Liver (tissue), 8 donors: ENCODE measurements at regions not wholly inside any gene's neighbourhood (a gene's known extent, or its start where the extent isn't known, plus 50 kb on each side); places are given as distances from the start of the nearest gene placed in this dataset.

Experiments used
- DNase-seq: peaks from one replicate; pipeline ENCODE4 v3.0.0-alpha.2; 2017; ENCODE audit warnings: low spot score
- H3K27ac ChIP-seq, 2 donors: one replicate each; pipeline ENCODE4 v1.7.0; 2013; ENCODE audit warnings: inconsistent platforms in 2 of 2, low read length in 2 of 2, control low read depth in 1 of 2, low read depth in 1 of 2, mild to moderate bottlenecking in 1 of 2
- H3K27me3 ChIP-seq, 4 donors: one replicate each; pipeline versions ENCODE4 v1.6.1 to v1.7.0; 2013; ENCODE audit warnings: low read length in 3 of 4, inconsistent platforms in 1 of 4, mild to moderate bottlenecking in 1 of 4, moderate library complexity in 1 of 4; ENCODE audit not compliant: control insufficient read depth in 4 of 4, insufficient read depth in 4 of 4
- H3K36me3 ChIP-seq, 4 donors: one replicate each; pipeline versions ENCODE4 v1.6.1 to v1.7.0; 2013; ENCODE audit warnings: low read length in 3 of 4, mild to moderate bottlenecking in 3 of 4, low read depth in 1 of 4, moderate library complexity in 1 of 4; ENCODE audit not compliant: control insufficient read depth in 4 of 4, insufficient read depth in 3 of 4
- H3K4me1 ChIP-seq, 4 donors: one replicate each; pipeline versions ENCODE4 v1.6.1 to v1.7.0; 2013; ENCODE audit warnings: low read length in 3 of 4, mild to moderate bottlenecking in 3 of 4, moderate library complexity in 1 of 4; ENCODE audit not compliant: control insufficient read depth in 4 of 4, insufficient read depth in 4 of 4
- H3K4me3 ChIP-seq, 3 donors: one replicate each; pipeline versions ENCODE4 v1.6.1 to v1.7.0; 2013; ENCODE audit warnings: low read length in 3 of 3, control low read depth in 1 of 3, low read depth in 1 of 3, mild to moderate bottlenecking in 1 of 3
- H3K9ac ChIP-seq, 2 donors: one replicate each; pipeline ENCODE4 v1.7.0; 2013; ENCODE audit warnings: low read length in 2 of 2, mild to moderate bottlenecking in 2 of 2, moderate library complexity in 2 of 2, control low read depth in 1 of 2, low read depth in 1 of 2
- H3K9me3 ChIP-seq, 4 donors: one replicate each; pipeline versions ENCODE4 v1.6.1 to v1.7.0; 2013; ENCODE audit warnings: low read length in 3 of 4; ENCODE audit not compliant: control insufficient read depth in 4 of 4
- EGR1 ChIP-seq, 2 donors: IDR thresholded peaks; 2 replicates each; pipeline ENCODE4 v1.6.1; 2016 to 2018; ENCODE audit warnings: antibody characterized with exemption in 2 of 2, low read depth in 2 of 2
- FOXA1 ChIP-seq: IDR thresholded peaks from 2 replicates; pipeline ENCODE4 v1.6.1; 2016; ENCODE audit warnings: antibody characterized with exemption
- FOXA2 ChIP-seq: IDR thresholded peaks from 2 replicates; pipeline ENCODE4 v1.6.1; 2016; ENCODE audit warnings: antibody characterized with exemption
- GABPA ChIP-seq, 2 donors: IDR thresholded peaks in 1 of 2; conservative IDR thresholded peaks in 1 of 2; 2 replicates each; pipeline ENCODE4 v1.6.1; 2016; ENCODE audit warnings: antibody characterized with exemption in 2 of 2, mild to moderate bottlenecking in 1 of 2, moderate library complexity in 1 of 2
- HNF4A ChIP-seq, 2 donors: conservative IDR thresholded peaks; 2 replicates each; pipeline ENCODE4 v1.6.1; 2016; ENCODE audit warnings: antibody characterized with exemption in 2 of 2, mild to moderate bottlenecking in 2 of 2
- HNF4G ChIP-seq: IDR thresholded peaks from 2 replicates; pipeline ENCODE4 v1.6.1; 2016; ENCODE audit warnings: antibody characterized with exemption
- JUND ChIP-seq, 2 donors: IDR thresholded peaks; 2 replicates each; pipeline ENCODE4 v1.6.1; 2016; ENCODE audit warnings: antibody characterized with exemption in 2 of 2
- NR2F2 ChIP-seq: IDR thresholded peaks from 2 replicates; pipeline ENCODE4 v1.6.1; 2016; ENCODE audit warnings: antibody characterized with exemption
- RXRA ChIP-seq, 2 donors: IDR thresholded peaks; 2 replicates each; pipeline ENCODE4 v1.6.1; 2017 to 2018; ENCODE audit warnings: antibody characterized with exemption in 2 of 2, mild to moderate bottlenecking in 1 of 2
- SP1 ChIP-seq: IDR thresholded peaks from 2 replicates; pipeline ENCODE4 v1.6.1; 2018; ENCODE audit warnings: antibody characterized with exemption, mild to moderate bottlenecking
- YY1 ChIP-seq: IDR thresholded peaks from 2 replicates; pipeline ENCODE4 v1.6.1; 2016; ENCODE audit warnings: antibody characterized with exemption, mild to moderate bottlenecking
- WGBS: extraction: QIAGEN DNeasy Blood & Tissue Kit; methylation state at CpG from one replicate; pipeline ENCODE4 v1.1.7; 2013; 5-methylcytosine and 5-hydroxymethylcytosine counted together
- TF ChIP-seq, protein P1 (sequence below): IDR thresholded peaks from 2 replicates; pipeline ENCODE4 v1.6.1; 2016; ENCODE audit warnings: antibody characterized with exemption
- TF ChIP-seq, protein P2 (sequence below): fragments of 150-350 bp; IDR thresholded peaks from 2 replicates; pipeline ENCODE4 v1.5.1; 2017; ENCODE audit warnings: improper control_type of control experiment, low read depth, low read length; ENCODE audit not compliant: missing input control
- TF ChIP-seq, protein P3 (sequence below): IDR thresholded peaks from 2 replicates; pipeline ENCODE4 v1.6.1; 2016; ENCODE audit warnings: antibody characterized with exemption
- TF ChIP-seq, protein P4 (sequence below): IDR thresholded peaks from 2 replicates; pipeline ENCODE4 v1.6.1; 2016; ENCODE audit warnings: antibody characterized with exemption
- donor health status: healthy.
- donor health status: healthy.
- donor health status: healthy.
- donor health status: healthy.
- donor health status: healthy.

DNA sequence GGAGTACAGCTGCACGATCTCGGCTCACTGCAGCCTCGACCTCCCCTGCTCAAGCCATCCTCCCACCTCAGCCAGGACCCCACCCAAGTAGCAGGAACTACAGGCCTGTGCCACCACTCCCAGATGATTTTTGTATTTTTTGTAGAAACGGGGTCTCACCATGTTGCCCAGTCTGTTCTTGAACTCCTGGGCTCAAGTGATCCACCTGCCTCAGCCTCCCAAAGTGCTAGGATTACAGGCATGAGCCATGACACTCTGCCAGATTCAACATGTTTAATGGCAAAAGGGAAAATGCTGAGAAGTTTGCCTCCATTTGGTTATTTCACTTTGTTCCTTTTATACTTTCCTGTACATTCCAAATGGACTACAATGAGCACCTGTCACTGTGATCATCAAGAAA, 65.8 kb downstream of the ZIC5 start:
- peaks cover 10 to 32% (median 23%) of the 10 kb centered on the region in 4 donors for H3K4me1 ChIP-seq
- H3K27me3 ChIP-seq = no peaks in the 10 kb centered on the region
- no peak overlapping the region for H3K9ac ChIP-seq
- no peaks in the 10 kb centered on the region for H3K36me3 ChIP-seq
- WGBS = 96% methylated on average over 4 of the region's 4 CpGs
- H3K27ac ChIP-seq = no peak overlapping the region
- H3K4me3 ChIP-seq = no peak overlapping the region
- TF ChIP-seq JUND (IDR thresholded peaks at IDR 0.05) (no peak), GABPA (IDR thresholded peaks at IDR 0.05 in 1 of 2, conservative IDR thresholded peaks at IDR 0.05 in 1 of 2) (no peak), SP1 (no peak)
- TF ChIP-seq, protein P1, sequence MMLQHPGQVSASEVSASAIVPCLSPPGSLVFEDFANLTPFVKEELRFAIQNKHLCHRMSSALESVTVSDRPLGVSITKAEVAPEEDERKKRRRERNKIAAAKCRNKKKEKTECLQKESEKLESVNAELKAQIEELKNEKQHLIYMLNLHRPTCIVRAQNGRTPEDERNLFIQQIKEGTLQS = no peak
- DNase-seq = no peak
- no peaks in the 10 kb centered on the region for H3K9me3 ChIP-seq

DNA sequence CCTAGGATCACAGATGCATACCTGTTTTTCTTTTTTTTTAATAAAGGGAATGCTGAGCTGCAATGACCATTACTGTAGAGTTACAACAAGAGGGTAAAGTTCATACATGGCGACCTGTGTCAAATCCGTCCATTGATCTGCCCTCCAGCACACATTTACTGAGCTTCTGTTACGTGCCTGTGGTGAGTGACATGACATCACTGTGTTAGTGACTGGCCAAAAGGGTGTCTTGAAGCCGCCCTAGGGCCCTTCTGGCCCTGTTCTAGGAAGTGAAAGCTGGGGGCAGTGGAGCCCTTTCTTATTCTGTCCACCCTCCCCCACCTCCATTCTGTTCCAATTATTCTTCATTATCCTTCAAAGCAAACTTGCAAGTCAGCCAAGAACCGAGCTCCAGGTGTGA, 66.3 kb downstream of the ZIC5 start:
- Histone ChIP-seq H3K4me1 (peaks cover 8 to 33% (median 22%) of the 10 kb centered on the region in 4 donors), H3K27me3 (no peaks in the 10 kb centered on the region), H3K9ac (no peak overlapping the region), H3K36me3 (no peaks in the 10 kb centered on the region), H3K9me3 (no peaks in the 10 kb centered on the region), H3K27ac (no peak overlapping the region), H3K4me3 (no peak overlapping the region)
- TF ChIP-seq SP1 (peak; percentile 53), FOXA2 (no peak), HNF4A (conservative IDR thresholded peaks at IDR 0.05) (peak; percentile 62), RXRA (IDR thresholded peaks at IDR 0.05) (peak; percentile 40 to 57), YY1 (peak; percentile 36)
- TF ChIP-seq, protein P2, sequence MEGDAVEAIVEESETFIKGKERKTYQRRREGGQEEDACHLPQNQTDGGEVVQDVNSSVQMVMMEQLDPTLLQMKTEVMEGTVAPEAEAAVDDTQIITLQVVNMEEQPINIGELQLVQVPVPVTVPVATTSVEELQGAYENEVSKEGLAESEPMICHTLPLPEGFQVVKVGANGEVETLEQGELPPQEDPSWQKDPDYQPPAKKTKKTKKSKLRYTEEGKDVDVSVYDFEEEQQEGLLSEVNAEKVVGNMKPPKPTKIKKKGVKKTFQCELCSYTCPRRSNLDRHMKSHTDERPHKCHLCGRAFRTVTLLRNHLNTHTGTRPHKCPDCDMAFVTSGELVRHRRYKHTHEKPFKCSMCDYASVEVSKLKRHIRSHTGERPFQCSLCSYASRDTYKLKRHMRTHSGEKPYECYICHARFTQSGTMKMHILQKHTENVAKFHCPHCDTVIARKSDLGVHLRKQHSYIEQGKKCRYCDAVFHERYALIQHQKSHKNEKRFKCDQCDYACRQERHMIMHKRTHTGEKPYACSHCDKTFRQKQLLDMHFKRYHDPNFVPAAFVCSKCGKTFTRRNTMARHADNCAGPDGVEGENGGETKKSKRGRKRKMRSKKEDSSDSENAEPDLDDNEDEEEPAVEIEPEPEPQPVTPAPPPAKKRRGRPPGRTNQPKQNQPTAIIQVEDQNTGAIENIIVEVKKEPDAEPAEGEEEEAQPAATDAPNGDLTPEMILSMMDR = no peak
- WGBS = 45% methylated on average over 5 of the region's 5 CpGs
- no peak for DNase-seq

DNA sequence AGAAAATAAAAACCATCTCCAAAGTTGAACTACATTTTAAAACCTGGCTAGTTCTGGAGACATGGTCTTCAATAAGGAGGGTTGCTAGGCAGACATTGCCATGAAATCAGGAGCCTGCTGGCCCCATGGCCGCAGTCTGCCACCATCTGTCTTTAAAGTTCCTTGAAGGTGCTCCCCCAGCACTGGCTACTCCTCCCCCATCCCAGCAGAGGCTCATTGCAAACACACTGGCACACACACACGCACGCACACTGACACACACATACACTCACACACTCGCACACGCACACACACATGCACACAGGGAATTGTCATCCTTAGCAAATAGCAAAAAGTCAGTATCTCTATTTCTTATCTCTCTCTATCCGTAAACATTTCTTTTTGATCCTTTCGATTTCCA, 68.4 kb downstream of the ZIC5 start:
- Histone ChIP-seq H3K27me3 (no peaks in the 10 kb centered on the region), H3K27ac (no peak overlapping the region), H3K4me1 (peaks cover 4 to 14% (median 6%) of the 10 kb centered on the region in 4 donors), H3K4me3 (no peak overlapping the region), H3K9ac (no peak overlapping the region), H3K9me3 (no peaks in the 10 kb centered on the region), H3K36me3 (no peaks in the 10 kb centered on the region)
- DNase-seq = no peak
- no peak for TF ChIP-seq EGR1 (IDR thresholded peaks at IDR 0.05; ENCODE audit: low read depth in 2 of 2)
- TF ChIP-seq HNF4G = no peak
- TF ChIP-seq RXRA (IDR thresholded peaks at IDR 0.05) = no peak
- TF ChIP-seq, protein P3, sequence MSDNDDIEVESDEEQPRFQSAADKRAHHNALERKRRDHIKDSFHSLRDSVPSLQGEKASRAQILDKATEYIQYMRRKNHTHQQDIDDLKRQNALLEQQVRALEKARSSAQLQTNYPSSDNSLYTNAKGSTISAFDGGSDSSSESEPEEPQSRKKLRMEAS = no peak
- TF ChIP-seq NR2F2 = no peak
- no peak for TF ChIP-seq FOXA1
- no peak for TF ChIP-seq GABPA (IDR thresholded peaks at IDR 0.05 in 1 of 2, conservative IDR thresholded peaks at IDR 0.05 in 1 of 2)
- TF ChIP-seq HNF4A (conservative IDR thresholded peaks at IDR 0.05) = no peak
- TF ChIP-seq, protein P4, sequence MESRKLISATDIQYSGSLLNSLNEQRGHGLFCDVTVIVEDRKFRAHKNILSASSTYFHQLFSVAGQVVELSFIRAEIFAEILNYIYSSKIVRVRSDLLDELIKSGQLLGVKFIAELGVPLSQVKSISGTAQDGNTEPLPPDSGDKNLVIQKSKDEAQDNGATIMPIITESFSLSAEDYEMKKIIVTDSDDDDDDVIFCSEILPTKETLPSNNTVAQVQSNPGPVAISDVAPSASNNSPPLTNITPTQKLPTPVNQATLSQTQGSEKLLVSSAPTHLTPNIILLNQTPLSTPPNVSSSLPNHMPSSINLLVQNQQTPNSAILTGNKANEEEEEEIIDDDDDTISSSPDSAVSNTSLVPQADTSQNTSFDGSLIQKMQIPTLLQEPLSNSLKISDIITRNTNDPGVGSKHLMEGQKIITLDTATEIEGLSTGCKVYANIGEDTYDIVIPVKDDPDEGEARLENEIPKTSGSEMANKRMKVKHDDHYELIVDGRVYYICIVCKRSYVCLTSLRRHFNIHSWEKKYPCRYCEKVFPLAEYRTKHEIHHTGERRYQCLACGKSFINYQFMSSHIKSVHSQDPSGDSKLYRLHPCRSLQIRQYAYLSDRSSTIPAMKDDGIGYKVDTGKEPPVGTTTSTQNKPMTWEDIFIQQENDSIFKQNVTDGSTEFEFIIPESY = no peak
- TF ChIP-seq SP1 = no peak
- TF ChIP-seq JUND (IDR thresholded peaks at IDR 0.05) = no peak
- WGBS = 95% methylated on average over 7 of the region's 7 CpGs
